Esophagus muscularis mucosa (tissue), 3 donors: ENCODE measurements at regions not wholly inside any gene's neighbourhood (a gene's known extent, or its start where the extent isn't known, plus 50 kb on each side); places are given as distances from the start of the nearest gene placed in this dataset.

Source experiments
- POLR2A ChIP-seq: fragments of 450-650 bp; IDR thresholded peaks from one replicate; pipeline ENCODE4 v1.6.1; 2017; ENCODE audit warnings: antibody characterized with exemption, moderate library complexity, mild to moderate bottlenecking, low read depth
- TF ChIP-seq, protein P1 (sequence below), 3 experiments: fragments of 200-600 bp in 2 of 3; fragments of 450-650 bp in 1 of 3; sonication (generic) in 2 of 3; IDR thresholded peaks; one replicate each; pipeline ENCODE4 v1.5.1; 2017 to 2019; ENCODE audit warnings: antibody characterized with exemption in 3 of 3, mild to moderate bottlenecking in 2 of 3, moderate library complexity in 1 of 3

GRCh38 chr3:137845194-137845593 is 81.1 kb downstream of the SOX14 start:
- TF ChIP-seq, protein P1, sequence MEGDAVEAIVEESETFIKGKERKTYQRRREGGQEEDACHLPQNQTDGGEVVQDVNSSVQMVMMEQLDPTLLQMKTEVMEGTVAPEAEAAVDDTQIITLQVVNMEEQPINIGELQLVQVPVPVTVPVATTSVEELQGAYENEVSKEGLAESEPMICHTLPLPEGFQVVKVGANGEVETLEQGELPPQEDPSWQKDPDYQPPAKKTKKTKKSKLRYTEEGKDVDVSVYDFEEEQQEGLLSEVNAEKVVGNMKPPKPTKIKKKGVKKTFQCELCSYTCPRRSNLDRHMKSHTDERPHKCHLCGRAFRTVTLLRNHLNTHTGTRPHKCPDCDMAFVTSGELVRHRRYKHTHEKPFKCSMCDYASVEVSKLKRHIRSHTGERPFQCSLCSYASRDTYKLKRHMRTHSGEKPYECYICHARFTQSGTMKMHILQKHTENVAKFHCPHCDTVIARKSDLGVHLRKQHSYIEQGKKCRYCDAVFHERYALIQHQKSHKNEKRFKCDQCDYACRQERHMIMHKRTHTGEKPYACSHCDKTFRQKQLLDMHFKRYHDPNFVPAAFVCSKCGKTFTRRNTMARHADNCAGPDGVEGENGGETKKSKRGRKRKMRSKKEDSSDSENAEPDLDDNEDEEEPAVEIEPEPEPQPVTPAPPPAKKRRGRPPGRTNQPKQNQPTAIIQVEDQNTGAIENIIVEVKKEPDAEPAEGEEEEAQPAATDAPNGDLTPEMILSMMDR (IDR thresholded peaks at IDR 0.05): no peak
- no peak for TF ChIP-seq POLR2A
